Gastrocnemius medialis (tissue), 4 donors: ENCODE measurements at regions not wholly inside any gene's neighbourhood (a gene's known extent, or its start where the extent isn't known, plus 50 kb on each side); places are given as distances from the start of the nearest gene placed in this dataset.

Experiments
- POLR2A ChIP-seq, 2 donors: fragments of 450-650 bp; IDR thresholded peaks; one replicate each; pipeline ENCODE4 v1.6.1; 2017; ENCODE audit warnings: antibody characterized with exemption in 2 of 2, mild to moderate bottlenecking in 2 of 2, moderate library complexity in 2 of 2
- TF ChIP-seq, protein P1 (sequence below), 5 experiments: fragments of 450-650 bp in 3 of 5; fragments of 200-600 bp in 2 of 5; sonication (generic) in 2 of 5; IDR thresholded peaks in 4 of 5; conservative IDR thresholded peaks in 1 of 5; 1 replicate in 4 of 5; 2 replicates in 1 of 5; pipeline ENCODE4 v1.5.1; 2016 to 2019; ENCODE audit warnings: antibody characterized with exemption in 5 of 5, mild to moderate bottlenecking in 3 of 5, moderate library complexity in 3 of 5

GRCh38 chr3:165644331-165644730 lies 192.9 kb downstream of the BCHE start:
- no peak for TF ChIP-seq POLR2A (IDR thresholded peaks at IDR 0.05)
- TF ChIP-seq, protein P1, sequence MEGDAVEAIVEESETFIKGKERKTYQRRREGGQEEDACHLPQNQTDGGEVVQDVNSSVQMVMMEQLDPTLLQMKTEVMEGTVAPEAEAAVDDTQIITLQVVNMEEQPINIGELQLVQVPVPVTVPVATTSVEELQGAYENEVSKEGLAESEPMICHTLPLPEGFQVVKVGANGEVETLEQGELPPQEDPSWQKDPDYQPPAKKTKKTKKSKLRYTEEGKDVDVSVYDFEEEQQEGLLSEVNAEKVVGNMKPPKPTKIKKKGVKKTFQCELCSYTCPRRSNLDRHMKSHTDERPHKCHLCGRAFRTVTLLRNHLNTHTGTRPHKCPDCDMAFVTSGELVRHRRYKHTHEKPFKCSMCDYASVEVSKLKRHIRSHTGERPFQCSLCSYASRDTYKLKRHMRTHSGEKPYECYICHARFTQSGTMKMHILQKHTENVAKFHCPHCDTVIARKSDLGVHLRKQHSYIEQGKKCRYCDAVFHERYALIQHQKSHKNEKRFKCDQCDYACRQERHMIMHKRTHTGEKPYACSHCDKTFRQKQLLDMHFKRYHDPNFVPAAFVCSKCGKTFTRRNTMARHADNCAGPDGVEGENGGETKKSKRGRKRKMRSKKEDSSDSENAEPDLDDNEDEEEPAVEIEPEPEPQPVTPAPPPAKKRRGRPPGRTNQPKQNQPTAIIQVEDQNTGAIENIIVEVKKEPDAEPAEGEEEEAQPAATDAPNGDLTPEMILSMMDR (IDR thresholded peaks at IDR 0.05 in 4 of 5, conservative IDR thresholded peaks at IDR 0.05 in 1 of 5), result no peak
